GM12878 (cell line): ENCODE measurements at regions not wholly inside any gene's neighbourhood (a gene's known extent, or its start where the extent isn't known, plus 50 kb on each side); places are given as distances from the start of the nearest gene placed in this dataset.

Experiments
- EGR1 ChIP-seq, 2 experiments: IDR thresholded peaks; 1 replicate in 1 of 2; 2 replicates in 1 of 2; pipeline ENCODE4 v1.6.1; 2011 to 2012; ENCODE audit warnings: low read depth in 2 of 2, low read length in 2 of 2, borderline replicate concordance in 1 of 2, mild to moderate bottlenecking in 1 of 2, moderate library complexity in 1 of 2
- NFIC ChIP-seq: IDR thresholded peaks from 2 replicates; pipeline ENCODE4 v1.6.1; 2012; ENCODE audit warnings: low read depth, mild to moderate bottlenecking, inconsistent platforms, low read length, moderate library complexity
- POLR2AphosphoS5 ChIP-seq: IDR thresholded peaks from 2 replicates; pipeline ENCODE4 v1.6.1; 2011; ENCODE audit warnings: mild to moderate bottlenecking, low read length, inconsistent platforms
- TCF3 ChIP-seq: IDR thresholded peaks from 2 replicates; pipeline ENCODE4 v1.6.1; 2012; ENCODE audit warnings: low read depth, mild to moderate bottlenecking, low read length, borderline replicate concordance; ENCODE audit not compliant: insufficient read depth
- TF ChIP-seq, protein P1 (sequence below), 3 experiments: IDR thresholded peaks in 2 of 3; conservative IDR thresholded peaks in 1 of 3; 2 replicates each; pipeline ENCODE4 v1.5.1; 2011; ENCODE audit warnings: low read depth in 3 of 3, low read length in 3 of 3, mild to moderate bottlenecking in 3 of 3, control low read depth in 2 of 3, moderate library complexity in 2 of 3, inconsistent platforms in 1 of 3, mixed read lengths in 1 of 3; ENCODE audit not compliant: control insufficient read depth in 2 of 3, insufficient read depth in 1 of 3; ENCODE audit errors: extremely low read depth in 1 of 3

DNA sequence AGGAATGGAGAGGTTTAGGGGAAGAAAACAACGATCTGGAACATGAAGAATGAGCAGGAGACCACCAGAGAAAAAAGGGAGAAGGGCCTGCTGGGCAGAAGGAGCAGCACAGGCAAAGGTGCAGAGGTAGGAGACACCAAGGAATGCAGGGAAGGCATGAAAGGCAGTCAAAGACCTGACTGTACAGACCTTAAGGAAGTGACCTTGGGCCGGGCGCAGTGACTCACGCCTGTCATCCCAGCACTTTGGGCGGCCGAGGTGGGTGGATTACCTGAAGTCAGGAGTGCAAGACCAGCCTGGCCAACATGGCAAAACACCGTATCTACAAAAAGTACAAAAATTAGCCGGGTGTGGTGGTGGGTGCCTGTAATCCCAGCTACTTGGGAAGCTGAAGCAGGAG, 157.7 kb upstream of the ATP10A start:
- TF ChIP-seq NFIC (no peak), POLR2AphosphoS5 (no peak), EGR1 (IDR thresholded peaks at IDR 0.05; ENCODE audit: borderline replicate concordance in 1 of 2, low read depth in 2 of 2, low read length in 2 of 2) (no peak), TCF3 (no peak)
- TF ChIP-seq, protein P1, sequence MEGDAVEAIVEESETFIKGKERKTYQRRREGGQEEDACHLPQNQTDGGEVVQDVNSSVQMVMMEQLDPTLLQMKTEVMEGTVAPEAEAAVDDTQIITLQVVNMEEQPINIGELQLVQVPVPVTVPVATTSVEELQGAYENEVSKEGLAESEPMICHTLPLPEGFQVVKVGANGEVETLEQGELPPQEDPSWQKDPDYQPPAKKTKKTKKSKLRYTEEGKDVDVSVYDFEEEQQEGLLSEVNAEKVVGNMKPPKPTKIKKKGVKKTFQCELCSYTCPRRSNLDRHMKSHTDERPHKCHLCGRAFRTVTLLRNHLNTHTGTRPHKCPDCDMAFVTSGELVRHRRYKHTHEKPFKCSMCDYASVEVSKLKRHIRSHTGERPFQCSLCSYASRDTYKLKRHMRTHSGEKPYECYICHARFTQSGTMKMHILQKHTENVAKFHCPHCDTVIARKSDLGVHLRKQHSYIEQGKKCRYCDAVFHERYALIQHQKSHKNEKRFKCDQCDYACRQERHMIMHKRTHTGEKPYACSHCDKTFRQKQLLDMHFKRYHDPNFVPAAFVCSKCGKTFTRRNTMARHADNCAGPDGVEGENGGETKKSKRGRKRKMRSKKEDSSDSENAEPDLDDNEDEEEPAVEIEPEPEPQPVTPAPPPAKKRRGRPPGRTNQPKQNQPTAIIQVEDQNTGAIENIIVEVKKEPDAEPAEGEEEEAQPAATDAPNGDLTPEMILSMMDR (IDR thresholded peaks at IDR 0.05 in 2 of 3, conservative IDR thresholded peaks at IDR 0.05 in 1 of 3; ENCODE audit: control insufficient read depth in 2 of 3, extremely low read depth in 1 of 3, insufficient read depth in 1 of 3, low read depth in 3 of 3, low read length in 3 of 3): no peak
